ENCODE measurements at regions not wholly inside any gene's neighbourhood (a gene's known extent, or its start where the extent isn't known, plus 50 kb on each side); places are given as distances from the start of the nearest gene placed in this dataset.
"Not testable (repeated sequence)": the region's sequence is repeated elsewhere in the genome, so short reads cannot be mapped to it uniquely, and the experiment has no call there.

GRCh38 chr10:121335386-121335925 lies 262.8 kb downstream of the FGFR2 start:
- DNase-seq (ENCODE audit: low spot score) = no peak

GRCh38 chr10:121337427-121337826 lies 260.8 kb downstream of the FGFR2 start:
- no peak for DNase-seq (ENCODE audit: low spot score)

GRCh38 chr10:121338206-121338980 lies 259.9 kb downstream of the FGFR2 start:
- no peak for DNase-seq (ENCODE audit: low spot score)

GRCh38 chr10:121339114-121339513 lies 259.1 kb downstream of the FGFR2 start:
- no peak for DNase-seq (ENCODE audit: low spot score)

- no peak for DNase-seq (ENCODE audit: low spot score)
Measured at GRCh38 chr10:121340271-121340831, 257.9 kb downstream of the FGFR2 start.

- no peak for DNase-seq (ENCODE audit: low spot score)
Measured at GRCh38 chr10:121351540-121351939, 246.7 kb downstream of the FGFR2 start.

- DNase-seq (ENCODE audit: low spot score) = no peak
Measured at GRCh38 chr10:121352231-121352855, 245.9 kb downstream of the FGFR2 start.

- no peak for DNase-seq (ENCODE audit: low spot score)
Measured at GRCh38 chr10:121355161-121355560, 243.1 kb downstream of the FGFR2 start.

- DNase-seq (ENCODE audit: low spot score) = no peak
Measured at GRCh38 chr10:121356183-121356582, 242.1 kb downstream of the FGFR2 start.

- DNase-seq (ENCODE audit: low spot score) = no peak
Measured at GRCh38 chr10:121357401-121357800, 240.8 kb downstream of the FGFR2 start.

- DNase-seq (ENCODE audit: low spot score) = no peak
Measured at GRCh38 chr10:121362026-121362425, 236.2 kb downstream of the FGFR2 start.

- no peak for DNase-seq (ENCODE audit: low spot score)
Measured at GRCh38 chr10:121365566-121365965, 232.7 kb downstream of the FGFR2 start.

GRCh38 chr10:121368347-121369025 lies 229.8 kb downstream of the FGFR2 start:
- DNase-seq (ENCODE audit: low spot score) = no peak

- no peak for DNase-seq (ENCODE audit: low spot score)
Measured at GRCh38 chr10:121369616-121370015, 228.6 kb downstream of the FGFR2 start.

- DNase-seq (ENCODE audit: low spot score) = no peak
Measured at GRCh38 chr10:121371836-121372235, 226.4 kb downstream of the FGFR2 start.

- no peak for DNase-seq (ENCODE audit: low spot score)
Measured at GRCh38 chr10:121373411-121373810, 224.8 kb downstream of the FGFR2 start.

GRCh38 chr10:121374121-121374520 lies 224.1 kb downstream of the FGFR2 start:
- no peak for DNase-seq (ENCODE audit: low spot score)

GRCh38 chr10:121375172-121375571 lies 223.1 kb downstream of the FGFR2 start:
- DNase-seq (ENCODE audit: low spot score) = no peak

GRCh38 chr10:121378251-121378801 lies 219.9 kb downstream of the FGFR2 start:
- no peak for DNase-seq (ENCODE audit: low spot score)

- no peak for DNase-seq (ENCODE audit: low spot score)
Measured at GRCh38 chr10:121379013-121379412, 219.2 kb downstream of the FGFR2 start.

GRCh38 chr10:121380211-121380610 lies 218.0 kb downstream of the FGFR2 start:
- no peak for DNase-seq (ENCODE audit: low spot score)

GRCh38 chr10:121382029-121382520 lies 216.2 kb downstream of the FGFR2 start:
- DNase-seq (ENCODE audit: low spot score) = not testable (repeated sequence)
